ENCODE measurements at regions not wholly inside any gene's neighbourhood (a gene's known extent, or its start where the extent isn't known, plus 50 kb on each side); places are given as distances from the start of the nearest gene placed in this dataset.

GRCh38 chr9:1454211-1454610, 404.1 kb downstream of the DMRT2 start:
- no peaks in the 10 kb centered on the region for H3K9me1 ChIP-seq (ENCODE audit: control insufficient read depth, extremely low read depth, insufficient read depth, low read length)
- no peak for DNase-seq (ENCODE audit: low read depth, low spot score)
- H3K4me2 ChIP-seq (ENCODE audit: control insufficient read depth, extremely low read depth, insufficient read depth, low read depth, low read length), result no peak overlapping the region
- TF ChIP-seq EZH2 (IDR thresholded peaks at IDR 0.05; ENCODE audit: low read length) (no peak), CTCF (optimal IDR thresholded peaks at IDR 0.05 in 1 of 3, IDR thresholded peaks at IDR 0.05 in 1 of 3, conservative IDR thresholded peaks at IDR 0.05 in 1 of 3; ENCODE audit: extremely low read depth in 1 of 3, insufficient read depth in 2 of 3, low read length in 3 of 3) (no peak)
- H3K9me3 ChIP-seq (ENCODE audit: control insufficient read depth, low read depth, low read length), result no peaks in the 10 kb centered on the region
- H3K4me3 ChIP-seq (ENCODE audit: control insufficient read depth in 2 of 3, extremely low read depth in 1 of 3, insufficient read depth in 2 of 3, low read depth in 1 of 3, low read length in 3 of 3), result no peak overlapping the region
- no peaks in the 10 kb centered on the region for H4K20me1 ChIP-seq (ENCODE audit: control insufficient read depth, extremely low read depth, insufficient read depth, low read length)
- H3K4me1 ChIP-seq (ENCODE audit: control insufficient read depth, extremely low read depth, insufficient read depth, low read length), result peaks cover 8% of the 10 kb centered on the region
- no peak overlapping the region for H2AFZ ChIP-seq (ENCODE audit: control insufficient read depth, low read length)
- no peak overlapping the region for H3K9ac ChIP-seq (ENCODE audit: control insufficient read depth, extremely low read depth, insufficient read depth, low read length)
- no peak for FAIRE-seq
- H3K36me3 ChIP-seq (ENCODE audit: control insufficient read depth in 2 of 2, extremely low read depth in 1 of 2, insufficient read depth in 2 of 2, low read length in 2 of 2), result no peaks in the 10 kb centered on the region
- H3K79me2 ChIP-seq (ENCODE audit: control insufficient read depth, insufficient read depth, low read length), result no peaks in the 10 kb centered on the region
- no peak overlapping the region for H3K27ac ChIP-seq (ENCODE audit: control insufficient read depth, insufficient read depth, low read length)
- no peaks in the 10 kb centered on the region for H3K27me3 ChIP-seq (ENCODE audit: control insufficient read depth, extremely low read depth, insufficient read depth, low read length)
- dilution Hi-C loops (cut with MboI; ENCODE audit: extremely low pct_ligation_motif_present, low sequenced_read_pairs), result no loop called here

- no peak overlapping the region for H3K4me3 ChIP-seq (ENCODE audit: control insufficient read depth in 2 of 3, extremely low read depth in 1 of 3, insufficient read depth in 2 of 3, low read depth in 1 of 3, low read length in 3 of 3)
- no peak for FAIRE-seq
- dilution Hi-C loops (cut with MboI; ENCODE audit: extremely low pct_ligation_motif_present, low sequenced_read_pairs), result no loop called here
Measured at GRCh38 chr9:1454616-1455347, 404.6 kb downstream of the DMRT2 start.

More at GRCh38 chr9:1454616-1455347, 404.6 kb downstream of the DMRT2 start:
- H2AFZ ChIP-seq (ENCODE audit: control insufficient read depth, low read length), result no peak overlapping the region
- TF ChIP-seq EZH2 (IDR thresholded peaks at IDR 0.05; ENCODE audit: low read length) (no peak), CTCF (optimal IDR thresholded peaks at IDR 0.05 in 1 of 3, IDR thresholded peaks at IDR 0.05 in 1 of 3, conservative IDR thresholded peaks at IDR 0.05 in 1 of 3; ENCODE audit: extremely low read depth in 1 of 3, insufficient read depth in 2 of 3, low read length in 3 of 3) (no peak)
- no peaks in the 10 kb centered on the region for H3K79me2 ChIP-seq (ENCODE audit: control insufficient read depth, insufficient read depth, low read length)
- H3K27ac ChIP-seq (ENCODE audit: control insufficient read depth, insufficient read depth, low read length), result no peak overlapping the region
- H3K4me1 ChIP-seq (ENCODE audit: control insufficient read depth, extremely low read depth, insufficient read depth, low read length), result peaks cover 8% of the 10 kb centered on the region
- H3K27me3 ChIP-seq (ENCODE audit: control insufficient read depth, extremely low read depth, insufficient read depth, low read length), result no peaks in the 10 kb centered on the region
- H3K36me3 ChIP-seq (ENCODE audit: control insufficient read depth in 2 of 2, extremely low read depth in 1 of 2, insufficient read depth in 2 of 2, low read length in 2 of 2), result no peaks in the 10 kb centered on the region
- no peak for DNase-seq (ENCODE audit: low read depth, low spot score)
- H3K9me3 ChIP-seq (ENCODE audit: control insufficient read depth, low read depth, low read length), result no peaks in the 10 kb centered on the region
- no peaks in the 10 kb centered on the region for H3K9me1 ChIP-seq (ENCODE audit: control insufficient read depth, extremely low read depth, insufficient read depth, low read length)
- H3K9ac ChIP-seq (ENCODE audit: control insufficient read depth, extremely low read depth, insufficient read depth, low read length), result no peak overlapping the region
- H3K4me2 ChIP-seq (ENCODE audit: control insufficient read depth, extremely low read depth, insufficient read depth, low read depth, low read length), result no peak overlapping the region
- H4K20me1 ChIP-seq (ENCODE audit: control insufficient read depth, extremely low read depth, insufficient read depth, low read length), result no peaks in the 10 kb centered on the region
